HFF-Myc (cell line): ENCODE measurements at regions not wholly inside any gene's neighbourhood (a gene's known extent, or its start where the extent isn't known, plus 50 kb on each side); places are given as distances from the start of the nearest gene placed in this dataset.

ENCODE experiments used
- DNase-seq: peaks from one replicate; pipeline ENCODE4 v3.0.0-alpha.2; 2011; ENCODE audit warnings: low read depth; ENCODE audit errors: extremely low read depth
- H3K4me3 ChIP-seq: replicated peaks from 2 replicates; pipeline ENCODE4 v1.5.1; 2011; ENCODE audit warnings: low read depth, mild to moderate bottlenecking, control low read depth, low read length
- TF ChIP-seq, protein P1 (sequence below): IDR thresholded peaks from 2 replicates; pipeline ENCODE4 v1.5.1; 2012; ENCODE audit warnings: mild to moderate bottlenecking, low read depth, low read length, control low read depth; ENCODE audit errors: missing control alignments

DNA sequence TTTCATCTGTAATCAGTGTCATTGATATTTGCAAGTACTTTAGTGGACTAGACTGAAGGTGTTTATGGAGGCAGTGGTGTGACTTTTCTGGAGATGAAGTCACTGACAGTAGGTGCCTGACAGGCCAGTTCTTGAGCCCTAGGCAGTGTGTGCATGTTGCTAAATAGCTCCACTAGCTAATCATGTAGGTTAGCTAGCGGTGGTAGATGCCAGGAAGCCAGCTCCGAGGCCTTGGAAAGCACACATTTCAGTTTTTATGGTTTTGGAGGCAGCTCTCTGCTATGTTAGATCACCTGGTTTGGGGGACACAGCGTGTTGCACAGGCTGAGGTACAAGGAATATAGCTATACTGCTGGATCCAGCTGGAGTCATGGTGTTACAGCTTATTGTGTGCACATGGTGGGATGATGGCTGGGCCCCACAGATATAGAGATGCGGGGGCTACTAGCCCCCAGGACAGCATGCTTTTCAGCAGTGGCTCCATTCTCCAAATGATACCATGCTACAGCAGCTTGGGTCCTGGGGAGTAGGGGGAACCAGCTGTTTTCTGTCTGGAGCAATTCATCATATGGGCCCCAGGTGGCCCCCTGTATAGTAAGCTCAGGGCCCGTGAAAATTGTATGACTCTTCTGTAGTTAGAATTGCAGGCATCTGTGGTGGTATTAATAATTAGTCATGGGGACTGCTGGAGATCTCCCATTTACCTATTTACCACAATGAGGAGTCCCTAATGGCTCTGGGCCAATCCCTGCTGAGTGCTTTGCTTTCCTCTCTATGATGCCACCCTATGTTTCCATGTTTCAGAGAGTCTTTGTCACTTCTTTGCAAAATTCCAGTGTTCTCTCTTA lies 367.2 kb upstream of the LMO3 start:
- TF ChIP-seq, protein P1, sequence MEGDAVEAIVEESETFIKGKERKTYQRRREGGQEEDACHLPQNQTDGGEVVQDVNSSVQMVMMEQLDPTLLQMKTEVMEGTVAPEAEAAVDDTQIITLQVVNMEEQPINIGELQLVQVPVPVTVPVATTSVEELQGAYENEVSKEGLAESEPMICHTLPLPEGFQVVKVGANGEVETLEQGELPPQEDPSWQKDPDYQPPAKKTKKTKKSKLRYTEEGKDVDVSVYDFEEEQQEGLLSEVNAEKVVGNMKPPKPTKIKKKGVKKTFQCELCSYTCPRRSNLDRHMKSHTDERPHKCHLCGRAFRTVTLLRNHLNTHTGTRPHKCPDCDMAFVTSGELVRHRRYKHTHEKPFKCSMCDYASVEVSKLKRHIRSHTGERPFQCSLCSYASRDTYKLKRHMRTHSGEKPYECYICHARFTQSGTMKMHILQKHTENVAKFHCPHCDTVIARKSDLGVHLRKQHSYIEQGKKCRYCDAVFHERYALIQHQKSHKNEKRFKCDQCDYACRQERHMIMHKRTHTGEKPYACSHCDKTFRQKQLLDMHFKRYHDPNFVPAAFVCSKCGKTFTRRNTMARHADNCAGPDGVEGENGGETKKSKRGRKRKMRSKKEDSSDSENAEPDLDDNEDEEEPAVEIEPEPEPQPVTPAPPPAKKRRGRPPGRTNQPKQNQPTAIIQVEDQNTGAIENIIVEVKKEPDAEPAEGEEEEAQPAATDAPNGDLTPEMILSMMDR: no peak
- DNase-seq: no peak
- H3K4me3 ChIP-seq: no peak overlapping the region

DNA sequence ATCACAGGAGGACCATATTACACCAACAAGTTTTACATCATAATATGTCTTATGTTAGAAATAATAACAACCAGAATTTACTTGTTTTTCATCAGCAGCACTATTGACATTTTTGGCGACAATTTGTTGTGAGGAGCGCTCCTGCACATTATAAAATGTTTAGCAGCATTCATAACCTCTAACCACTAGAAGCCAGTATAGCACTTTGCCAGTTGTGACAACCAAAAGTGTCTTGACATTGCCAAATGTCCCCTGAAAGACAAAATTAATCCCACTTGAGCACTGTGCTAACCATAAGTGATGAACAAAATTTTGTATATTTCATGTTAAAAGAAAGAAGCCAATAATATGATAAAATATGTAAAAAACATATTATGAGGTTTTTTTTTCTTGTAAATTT lies 356.9 kb upstream of the LMO3 start:
- TF ChIP-seq, protein P1: no peak
- DNase-seq: no peak
- no peak overlapping the region for H3K4me3 ChIP-seq

DNA sequence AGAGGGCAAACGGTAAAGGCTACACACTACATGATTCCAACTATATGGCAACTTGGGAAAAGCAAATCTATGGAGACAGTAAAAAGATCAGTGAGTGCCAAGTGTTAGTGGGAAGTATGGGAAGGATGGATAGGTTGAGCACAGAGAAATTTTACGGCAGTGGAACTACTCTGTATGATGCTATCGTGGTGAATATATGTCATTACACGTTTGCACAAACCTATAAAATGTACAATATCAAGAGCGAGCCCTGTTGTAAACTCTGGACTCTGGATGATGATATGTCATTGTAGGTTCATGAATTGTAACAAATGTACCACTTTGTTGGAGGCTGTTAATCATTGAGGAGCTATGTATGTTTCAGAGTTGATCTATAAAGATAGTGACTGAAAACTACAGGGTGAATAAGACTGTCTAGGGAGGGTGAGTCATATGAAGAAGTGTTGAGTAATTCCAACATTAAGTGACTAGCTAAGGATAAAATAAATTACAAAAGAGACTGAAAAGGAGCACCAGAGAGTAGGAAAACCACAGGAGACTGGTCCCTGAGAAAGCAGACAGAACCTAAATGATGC lies 349.2 kb upstream of the LMO3 start:
- DNase-seq: no peak
- TF ChIP-seq, protein P1: no peak
- H3K4me3 ChIP-seq: no peak overlapping the region

DNA sequence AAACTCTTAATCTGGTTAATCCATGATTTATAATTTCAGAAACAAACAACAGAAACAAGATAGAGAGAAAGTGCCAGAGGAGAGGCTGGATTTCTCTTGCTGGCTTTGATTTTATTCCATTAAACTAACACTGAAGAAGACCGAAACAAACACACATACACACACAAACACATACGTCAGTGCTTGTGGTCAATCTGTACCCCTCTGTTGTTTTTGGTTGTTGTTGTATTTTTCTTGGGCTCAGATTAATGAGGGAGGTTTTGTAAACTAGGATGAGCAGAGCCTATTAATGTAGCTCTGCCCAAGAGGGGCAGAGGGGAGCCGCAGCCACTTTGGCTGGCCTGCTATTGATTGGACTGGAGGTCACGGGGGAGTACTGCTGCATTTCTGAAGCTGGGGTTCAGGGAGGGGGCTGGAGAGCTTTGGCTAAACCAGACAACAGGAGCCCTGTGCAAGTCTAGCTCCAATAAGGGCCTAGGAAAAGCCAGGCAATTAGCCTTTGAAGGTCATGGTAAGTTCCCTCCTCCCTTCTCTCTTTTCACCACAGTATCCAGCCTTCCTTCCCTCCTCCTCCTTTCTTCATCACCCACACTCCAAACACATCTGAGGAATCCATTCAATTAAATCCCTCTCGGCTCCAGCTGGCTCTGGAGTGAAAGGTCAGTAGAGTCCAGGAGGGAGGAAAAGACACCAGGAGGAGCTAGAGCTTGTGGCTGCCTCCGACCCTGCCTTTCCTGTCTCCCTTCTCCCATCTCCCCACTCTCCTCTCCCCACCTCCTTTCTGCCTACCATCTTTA lies 344.1 kb upstream of the LMO3 start:
- H3K4me3 ChIP-seq: no peak overlapping the region
- no peak for DNase-seq
- TF ChIP-seq, protein P1: no peak

DNA sequence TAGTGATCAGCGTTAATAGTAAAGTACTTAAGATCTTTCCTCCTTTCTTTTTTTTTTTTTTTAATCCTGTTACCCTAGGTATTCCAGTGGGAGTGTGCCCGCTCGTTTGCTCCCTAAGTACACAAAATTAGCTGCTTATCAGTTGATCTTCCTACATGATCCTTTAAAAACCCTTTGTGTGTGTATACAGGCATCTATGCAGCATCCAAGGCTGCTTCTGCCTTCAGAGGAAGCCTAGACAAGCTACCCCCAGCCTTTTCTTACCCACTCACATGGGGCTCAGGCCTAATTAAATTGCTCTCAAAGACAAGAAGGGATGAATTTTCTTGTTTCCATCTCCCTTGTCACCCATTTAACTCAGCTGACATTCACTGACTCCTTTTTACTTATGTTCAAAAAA lies 343.4 kb upstream of the LMO3 start:
- TF ChIP-seq, protein P1: no peak
- DNase-seq: no peak
- no peak overlapping the region for H3K4me3 ChIP-seq

DNA sequence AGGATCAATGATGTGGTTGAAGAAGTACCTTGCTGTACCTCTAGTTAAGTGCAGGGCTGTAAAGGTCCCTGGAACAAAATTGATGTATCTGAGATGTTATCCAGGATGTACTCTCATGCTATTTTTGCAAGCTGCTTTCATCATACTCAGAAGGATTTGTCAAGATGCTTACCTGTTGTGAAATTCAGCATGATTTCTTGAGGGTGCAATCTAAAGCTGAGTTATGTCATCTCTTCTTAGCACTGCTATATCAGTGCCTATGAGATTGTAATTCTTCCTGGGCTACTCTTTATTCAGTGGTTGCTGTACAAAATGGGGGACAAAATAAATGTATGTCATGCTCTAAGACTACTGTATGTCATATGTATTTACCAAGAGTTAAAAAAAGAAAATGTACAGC lies 340.7 kb upstream of the LMO3 start:
- no peak overlapping the region for H3K4me3 ChIP-seq
- no peak for DNase-seq
- TF ChIP-seq, protein P1: no peak
